K562 (cell line): ENCODE measurements at regions not wholly inside any gene's neighbourhood (a gene's known extent, or its start where the extent isn't known, plus 50 kb on each side); places are given as distances from the start of the nearest gene placed in this dataset.

Experiments used
- NR2C2 ChIP-seq, 2 experiments: fragments of 200-800 bp in 1 of 2; sonication (Bioruptor generic) in 1 of 2; sonication (generic) in 1 of 2; formaldehyde crosslinking in 1 of 2; IDR thresholded peaks; 2 replicates each; pipeline versions ENCODE4 v1.6.1 to v1.8.0; 2016 to 2022; ENCODE audit warnings: mild to moderate bottlenecking in 1 of 2, missing compliant biosample characterization in 1 of 2, missing genetic modification characterization in 1 of 2, missing genetic modification reagents in 1 of 2
- REST ChIP-seq, 2 experiments: fragments of 450-650 bp; formaldehyde crosslinking in 1 of 2; IDR thresholded peaks; 2 replicates each; pipeline versions ENCODE4 v1.4.0 to v1.6.1; 2014 to 2020; ENCODE audit warnings: mild to moderate bottlenecking in 2 of 2, borderline replicate concordance in 1 of 2, low read depth in 1 of 2
- ZBTB7A ChIP-seq: IDR thresholded peaks from 2 replicates; pipeline ENCODE4 v1.6.1; 2011; ENCODE audit warnings: low read depth, mild to moderate bottlenecking, low read length, moderate library complexity, borderline replicate concordance; ENCODE audit not compliant: control insufficient read depth
- ZFP91 ChIP-seq: sonication (generic); formaldehyde crosslinking; IDR thresholded peaks from 2 replicates; pipeline ENCODE4 v1.8.0; 2022; ENCODE audit warnings: mild to moderate bottlenecking, missing genetic modification reagents

GRCh38 chr7:15073301-15073700 lies 170.8 kb upstream of the DGKB start (continued):
- TF ChIP-seq ZFP91 (CRISPR knock-in tag) (no peak), NR2C2 (CRISPR knock-in tag; IDR thresholded peaks at IDR 0.05) (no peak), NR2C2 (tag; IDR thresholded peaks at IDR 0.05) (no peak), ZBTB7A (no peak), REST (IDR thresholded peaks at IDR 0.05; ENCODE audit: borderline replicate concordance) (no peak), REST (CRISPR knock-in tag; IDR thresholded peaks at IDR 0.05; ENCODE audit: low read depth) (no peak)
